ENCODE measurements at regions not wholly inside any gene's neighbourhood (a gene's known extent, or its start where the extent isn't known, plus 50 kb on each side); places are given as distances from the start of the nearest gene placed in this dataset.

GRCh38 chr1:25001125-25001915 lies 71.2 kb upstream of the RUNX3 start:
- POLR2A ChIA-PET = no interaction called here
- TF ChIP-seq CTCF (IDR thresholded peaks at IDR 0.05; ENCODE audit: control extremely low read depth, extremely low read depth, low read depth, missing control alignments) = no peak
- DNase-seq (ENCODE audit: extremely low spot score) = no peak
- CTCF ChIA-PET = no interaction called here

GRCh38 chr1:24999906-25000305 lies 69.8 kb upstream of the RUNX3 start:
- POLR2A ChIA-PET = no interaction called here
- CTCF ChIA-PET = interaction anchor here (0.7 to 1.7 kb wide), 2 partner anchors 37 kb away, joined by 3 to 4 read pairs; no protein-coding TSS in a partner anchor

GRCh38 chr1:24999426-24999825 lies 69.3 kb upstream of the RUNX3 start:
- ChIA-PET POLR2A (no interaction called here), CTCF (interaction anchor here (1.7 kb wide), 1 partner anchor 37 kb away, joined by 4 read pairs; no protein-coding TSS in a partner anchor)
- no peak for DNase-seq (ENCODE audit: extremely low spot score)
- no peak for TF ChIP-seq CTCF (IDR thresholded peaks at IDR 0.05; ENCODE audit: control extremely low read depth, extremely low read depth, low read depth, missing control alignments)

More at GRCh38 chr1:24999906-25000305, 69.8 kb upstream of the RUNX3 start:
- no peak for DNase-seq (ENCODE audit: extremely low spot score)
- no peak for TF ChIP-seq CTCF (IDR thresholded peaks at IDR 0.05; ENCODE audit: control extremely low read depth, extremely low read depth, low read depth, missing control alignments)

- POLR2A ChIA-PET = no interaction called here
- CTCF ChIA-PET = interaction anchor here (1.7 kb wide), 1 partner anchor 38 kb away, joined by 4 read pairs; no protein-coding TSS in a partner anchor
- TF ChIP-seq CTCF (IDR thresholded peaks at IDR 0.05; ENCODE audit: control extremely low read depth, extremely low read depth, low read depth, missing control alignments) = no peak
- no peak for DNase-seq (ENCODE audit: extremely low spot score)
Observed at GRCh38 chr1:24998563-24999245, 68.6 kb upstream of the RUNX3 start.

- CTCF ChIA-PET = interaction anchor here (0.5 to 1.8 kb wide), 5 partner anchors 11 to 411 kb away, joined by 3 to 4 read pairs (median 3); no protein-coding TSS in a partner anchor
- POLR2A ChIA-PET = interaction anchor here (0.6 kb wide), 1 partner anchor 25 kb away, joined by 6 read pairs; no protein-coding TSS in a partner anchor
- DNase-seq (ENCODE audit: extremely low spot score) = peak; percentile 54
- no peak for TF ChIP-seq CTCF (IDR thresholded peaks at IDR 0.05; ENCODE audit: control extremely low read depth, extremely low read depth, low read depth, missing control alignments)
Observed at GRCh38 chr1:24996983-24997893, 67.2 kb upstream of the RUNX3 start.

GRCh38 chr1:24996456-24996855 lies 66.4 kb upstream of the RUNX3 start:
- no peak for DNase-seq (ENCODE audit: extremely low spot score)
- ChIA-PET CTCF (interaction anchor here (0.8 to 3.5 kb wide), 5 partner anchors 10 to 55 kb away, joined by 3 to 12 read pairs (median 3); no protein-coding TSS in a partner anchor), POLR2A (no interaction called here)
- TF ChIP-seq CTCF (IDR thresholded peaks at IDR 0.05; ENCODE audit: control extremely low read depth, extremely low read depth, low read depth, missing control alignments) = no peak
